Stimulated activated effector memory CD8-positive, alpha-beta T cell treated with anti-CD3 and anti-CD28 coated beads, Interleukin-12 subunit alpha, Interleukin-12 subunit beta, amount 100 ng/mL, for 72 hours (primary cell): ENCODE measurements at regions not wholly inside any gene's neighbourhood (a gene's known extent, or its start where the extent isn't known, plus 50 kb on each side); places are given as distances from the start of the nearest gene placed in this dataset.

Experiments
- ATAC-seq: fragments of 150-1000 bp; cut with Tn5 transposase; 2 replicates; pipeline ENCODE4 v1.10.0; 2021
- DNase-seq, 2 donors: peaks; one replicate each; pipeline ENCODE4 v3.0.0; 2021 to 2022; ENCODE audit warnings: low spot score in 2 of 2
- H3K27ac Mint-ChIP-seq: one replicate; pipeline ENCODE4 v1.8.0; 2022; ENCODE audit warnings: mild to moderate bottlenecking, mixed read lengths
- H3K36me3 Mint-ChIP-seq: one replicate; pipeline ENCODE4 v1.8.0; 2022; ENCODE audit warnings: mild to moderate bottlenecking, mixed read lengths
- H3K4me1 Mint-ChIP-seq: one replicate; pipeline ENCODE4 v1.8.0; 2022; ENCODE audit warnings: mixed read lengths
- H3K4me3 Mint-ChIP-seq: one replicate; pipeline ENCODE4 v1.8.0; 2022; ENCODE audit warnings: mild to moderate bottlenecking, mixed read lengths
- H3K9me3 Mint-ChIP-seq: one replicate; pipeline ENCODE4 v1.8.0; 2022; ENCODE audit warnings: mixed read lengths

- H3K4me3 Mint-ChIP-seq: no peak overlapping the region
- DNase-seq: no peak
- no peak for ATAC-seq
- H3K36me3 Mint-ChIP-seq: no peaks in the 10 kb centered on the region
- H3K4me1 Mint-ChIP-seq: no peaks in the 10 kb centered on the region
- H3K27ac Mint-ChIP-seq: no peak overlapping the region
- H3K9me3 Mint-ChIP-seq: peaks cover 4% of the 10 kb centered on the region
Observed at GRCh38 chr2:144711084-144711483, 191.2 kb upstream of the ZEB2 start.

GRCh38 chr2:144708626-144709025 lies 188.7 kb upstream of the ZEB2 start:
- H3K9me3 Mint-ChIP-seq: no peaks in the 10 kb centered on the region
- H3K27ac Mint-ChIP-seq: no peak overlapping the region
- DNase-seq (no peak), ATAC-seq (no peak)
- H3K36me3 Mint-ChIP-seq: no peaks in the 10 kb centered on the region
- H3K4me3 Mint-ChIP-seq: no peak overlapping the region
- no peaks in the 10 kb centered on the region for H3K4me1 Mint-ChIP-seq

GRCh38 chr2:144707736-144708326 lies 187.9 kb upstream of the ZEB2 start:
- Mint-ChIP-seq H3K36me3 (no peaks in the 10 kb centered on the region), H3K4me1 (no peaks in the 10 kb centered on the region), H3K9me3 (no peaks in the 10 kb centered on the region), H3K27ac (no peak overlapping the region), H3K4me3 (no peak overlapping the region)
- ATAC-seq (no peak), DNase-seq (no peak)

DNA sequence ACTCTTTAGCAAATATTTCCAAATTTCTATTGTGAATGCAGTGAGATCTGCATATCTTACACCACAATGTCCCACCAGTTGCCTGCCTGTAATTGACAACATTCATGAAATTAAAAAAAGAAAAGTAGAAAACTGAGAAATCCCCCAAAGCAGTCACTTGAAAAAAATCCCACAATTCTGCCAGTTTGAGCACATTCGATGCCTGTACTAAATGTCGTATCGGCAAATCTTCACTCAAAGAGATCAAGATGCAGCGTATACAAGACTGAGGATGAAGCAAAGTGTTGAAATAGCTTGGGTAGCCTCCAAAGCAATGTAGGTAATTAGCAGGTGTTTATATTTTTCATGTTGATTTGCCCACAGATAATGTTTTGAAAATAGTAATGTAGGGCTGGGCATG lies 186.7 kb upstream of the ZEB2 start:
- ATAC-seq: no peak
- H3K4me1 Mint-ChIP-seq: no peaks in the 10 kb centered on the region
- H3K27ac Mint-ChIP-seq: no peak overlapping the region
- no peaks in the 10 kb centered on the region for H3K36me3 Mint-ChIP-seq
- no peak overlapping the region for H3K4me3 Mint-ChIP-seq
- H3K9me3 Mint-ChIP-seq: no peaks in the 10 kb centered on the region
- no peak for DNase-seq

- DNase-seq: no peak
- Mint-ChIP-seq H3K9me3 (no peaks in the 10 kb centered on the region), H3K4me3 (no peak overlapping the region), H3K27ac (no peak overlapping the region), H3K36me3 (no peaks in the 10 kb centered on the region), H3K4me1 (no peaks in the 10 kb centered on the region)
- ATAC-seq: no peak
Observed at GRCh38 chr2:144705328-144706245, 185.7 kb upstream of the ZEB2 start.

- H3K9me3 Mint-ChIP-seq: no peaks in the 10 kb centered on the region
- ATAC-seq: no peak
- no peaks in the 10 kb centered on the region for H3K4me1 Mint-ChIP-seq
- H3K4me3 Mint-ChIP-seq: no peak overlapping the region
- DNase-seq: no peak
- no peaks in the 10 kb centered on the region for H3K36me3 Mint-ChIP-seq
- H3K27ac Mint-ChIP-seq: no peak overlapping the region
Observed at GRCh38 chr2:144704709-144705095, 184.8 kb upstream of the ZEB2 start.

DNA sequence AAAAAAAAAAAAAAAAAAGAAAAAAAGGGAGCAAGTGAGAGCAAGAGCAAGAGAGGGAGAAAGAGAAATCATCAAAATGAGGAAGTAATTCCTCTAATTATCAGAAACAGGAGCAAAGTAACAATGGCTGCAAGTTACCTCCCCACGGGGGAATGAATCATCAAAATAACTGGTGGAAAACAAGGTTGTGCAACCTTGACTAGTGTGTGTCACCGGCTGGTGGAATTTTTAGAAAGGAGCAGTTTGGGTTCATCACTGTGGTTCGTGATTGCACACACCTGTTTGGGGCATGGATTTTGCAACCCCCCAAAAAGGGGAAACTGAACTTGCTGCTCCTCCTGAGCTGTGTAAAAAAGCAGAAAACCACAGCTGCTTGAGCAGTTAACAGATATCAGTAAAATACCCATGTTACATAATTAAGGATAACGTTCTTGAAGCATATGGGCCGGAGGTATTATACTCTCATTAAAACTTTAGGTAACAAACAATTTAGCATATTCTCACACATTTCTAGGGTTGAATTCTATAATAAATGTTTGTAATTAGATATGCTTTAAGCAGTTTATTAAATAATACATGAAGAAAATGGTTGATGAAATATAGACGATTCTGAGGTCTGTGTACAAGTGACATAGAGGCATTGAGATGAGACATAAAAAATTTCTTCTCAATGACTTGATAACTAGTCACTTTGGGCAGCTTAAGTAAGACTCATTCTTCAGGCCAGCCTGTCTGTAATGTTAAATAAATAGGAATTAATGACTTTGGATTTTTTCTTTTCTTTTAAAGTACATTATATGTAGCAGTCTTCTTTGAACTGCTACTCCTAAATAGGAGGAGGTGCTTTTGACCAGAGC lies 184.2 kb upstream of the ZEB2 start:
- DNase-seq: no peak
- H3K4me1 Mint-ChIP-seq: no peaks in the 10 kb centered on the region
- no peak overlapping the region for H3K27ac Mint-ChIP-seq

DNA sequence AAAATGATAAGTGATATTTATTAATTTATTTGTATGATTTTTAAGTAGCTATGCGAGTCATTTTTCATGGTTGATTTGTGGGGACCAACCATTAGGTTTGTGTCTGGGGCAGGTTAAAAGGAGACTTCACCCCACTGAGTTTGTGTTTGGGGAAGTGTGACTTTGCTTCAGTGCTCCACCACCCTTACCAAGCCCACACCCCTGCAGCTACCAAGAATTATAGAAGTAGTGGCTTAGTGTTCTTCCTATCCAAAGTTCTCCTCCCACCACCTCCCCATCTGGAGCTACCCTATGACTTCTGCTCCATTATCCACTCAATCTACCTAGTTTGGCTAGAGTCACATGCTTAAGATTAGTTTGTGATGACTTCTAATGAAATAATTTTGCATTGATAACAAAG lies 182.1 kb upstream of the ZEB2 start:
- ATAC-seq: no peak

More for the DNA sequence above, 184.2 kb upstream of the ZEB2 start:
- ATAC-seq: no peak
- no peaks in the 10 kb centered on the region for H3K36me3 Mint-ChIP-seq
- no peak overlapping the region for H3K4me3 Mint-ChIP-seq
- no peaks in the 10 kb centered on the region for H3K9me3 Mint-ChIP-seq

GRCh38 chr2:144701259-144701658 lies 181.3 kb upstream of the ZEB2 start:
- no peak overlapping the region for H3K27ac Mint-ChIP-seq
- ATAC-seq (no peak), DNase-seq (no peak)
- H3K4me3 Mint-ChIP-seq: no peak overlapping the region
- H3K4me1 Mint-ChIP-seq: no peaks in the 10 kb centered on the region
- H3K36me3 Mint-ChIP-seq: no peaks in the 10 kb centered on the region
- H3K9me3 Mint-ChIP-seq: no peaks in the 10 kb centered on the region

More for the DNA sequence above, 182.1 kb upstream of the ZEB2 start:
- H3K27ac Mint-ChIP-seq: no peak overlapping the region
- no peaks in the 10 kb centered on the region for H3K9me3 Mint-ChIP-seq
- H3K4me1 Mint-ChIP-seq: no peaks in the 10 kb centered on the region
- DNase-seq: no peak
- no peak overlapping the region for H3K4me3 Mint-ChIP-seq
- no peaks in the 10 kb centered on the region for H3K36me3 Mint-ChIP-seq

- no peak overlapping the region for H3K4me3 Mint-ChIP-seq
- H3K9me3 Mint-ChIP-seq: no peaks in the 10 kb centered on the region
- H3K27ac Mint-ChIP-seq: no peak overlapping the region
- ATAC-seq (no peak), DNase-seq (no peak)
- no peaks in the 10 kb centered on the region for H3K4me1 Mint-ChIP-seq
- H3K36me3 Mint-ChIP-seq: no peaks in the 10 kb centered on the region
Observed at GRCh38 chr2:144698156-144698555, 178.2 kb upstream of the ZEB2 start.

GRCh38 chr2:144695657-144696056 lies 175.7 kb upstream of the ZEB2 start:
- no peaks in the 10 kb centered on the region for H3K9me3 Mint-ChIP-seq
- no peaks in the 10 kb centered on the region for H3K36me3 Mint-ChIP-seq
- H3K4me3 Mint-ChIP-seq: no peak overlapping the region
- ATAC-seq: no peak
- DNase-seq: no peak
- no peaks in the 10 kb centered on the region for H3K4me1 Mint-ChIP-seq
- no peak overlapping the region for H3K27ac Mint-ChIP-seq

- Mint-ChIP-seq H3K4me1 (no peaks in the 10 kb centered on the region), H3K36me3 (no peaks in the 10 kb centered on the region), H3K4me3 (no peak overlapping the region), H3K9me3 (no peaks in the 10 kb centered on the region), H3K27ac (no peak overlapping the region)
- ATAC-seq: no peak
- no peak for DNase-seq
Observed at GRCh38 chr2:144694456-144694855, 174.5 kb upstream of the ZEB2 start.

GRCh38 chr2:144693179-144693578 lies 173.3 kb upstream of the ZEB2 start:
- Mint-ChIP-seq H3K9me3 (no peaks in the 10 kb centered on the region), H3K4me3 (no peak overlapping the region), H3K27ac (no peak overlapping the region), H3K4me1 (no peaks in the 10 kb centered on the region), H3K36me3 (no peaks in the 10 kb centered on the region)
- ATAC-seq (no peak), DNase-seq (no peak)

DNA sequence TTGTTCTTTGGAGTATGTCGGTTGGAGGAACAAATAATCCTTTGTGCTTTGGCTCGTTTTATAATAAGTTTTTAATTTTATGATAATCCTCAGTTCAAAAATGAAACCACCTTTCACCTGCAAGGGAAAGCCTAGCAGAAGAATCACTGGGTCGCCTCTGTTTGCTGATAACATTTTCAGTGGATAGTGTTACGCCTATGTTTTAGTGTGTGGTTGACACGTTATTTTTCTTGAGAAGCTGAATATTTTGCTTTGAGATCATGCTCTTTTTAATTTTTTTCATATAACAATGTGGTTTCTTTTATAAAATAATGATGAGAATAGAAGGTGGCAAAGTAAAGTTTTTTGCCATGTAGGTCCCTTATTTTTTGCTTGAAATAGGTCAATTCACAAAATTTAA lies 172.7 kb upstream of the ZEB2 start:
- no peak overlapping the region for H3K27ac Mint-ChIP-seq
- no peak for DNase-seq

GRCh38 chr2:144690771-144691170 lies 170.9 kb upstream of the ZEB2 start:
- Mint-ChIP-seq H3K4me1 (no peaks in the 10 kb centered on the region), H3K36me3 (no peaks in the 10 kb centered on the region), H3K9me3 (no peaks in the 10 kb centered on the region), H3K4me3 (no peak overlapping the region), H3K27ac (no peak overlapping the region)
- ATAC-seq (no peak), DNase-seq (no peak)

More for the DNA sequence above, 172.7 kb upstream of the ZEB2 start:
- H3K4me1 Mint-ChIP-seq: no peaks in the 10 kb centered on the region
- no peaks in the 10 kb centered on the region for H3K36me3 Mint-ChIP-seq
- no peak for ATAC-seq
- no peak overlapping the region for H3K4me3 Mint-ChIP-seq
- H3K9me3 Mint-ChIP-seq: no peaks in the 10 kb centered on the region
